ENCODE measurements at regions not wholly inside any gene's neighbourhood (a gene's known extent, or its start where the extent isn't known, plus 50 kb on each side); places are given as distances from the start of the nearest gene placed in this dataset.
"Not testable (repeated sequence)": the region's sequence is repeated elsewhere in the genome, so short reads cannot be mapped to it uniquely, and the experiment has no call there.

DNA sequence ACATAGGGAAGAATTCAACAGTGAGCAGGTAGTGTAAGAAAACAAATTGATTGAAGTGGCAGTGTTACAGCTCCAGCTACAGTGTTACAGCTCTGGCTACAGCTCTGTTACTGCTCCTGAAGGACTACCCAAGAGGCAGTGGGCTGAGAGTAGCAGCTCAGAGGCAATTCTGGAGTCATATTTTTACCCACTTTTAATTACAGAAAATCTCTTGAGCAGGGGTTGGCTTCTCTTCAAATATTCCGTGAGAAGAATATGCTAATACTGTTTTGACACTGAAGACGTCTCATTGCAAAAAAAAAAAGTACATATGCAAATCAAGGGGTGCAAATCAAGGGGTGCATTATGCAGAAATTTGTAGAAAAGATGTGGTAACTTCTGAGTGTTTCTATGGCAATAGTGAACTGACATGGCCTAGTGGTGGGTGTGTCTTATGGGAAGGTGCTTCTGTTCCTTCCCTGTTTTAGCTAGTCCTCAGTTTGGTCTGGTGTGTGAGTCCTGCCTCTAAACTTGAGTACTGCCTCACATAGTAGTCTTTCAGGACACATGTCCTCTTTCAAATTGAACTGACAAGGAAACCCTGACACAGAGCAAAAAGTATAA is 630.8 kb upstream of the AMELY start:
- TF ChIP-seq EZH2 (IDR thresholded peaks at IDR 0.05; ENCODE audit: borderline replicate concordance, low read length) = no peak
- TF ChIP-seq, protein P1, sequence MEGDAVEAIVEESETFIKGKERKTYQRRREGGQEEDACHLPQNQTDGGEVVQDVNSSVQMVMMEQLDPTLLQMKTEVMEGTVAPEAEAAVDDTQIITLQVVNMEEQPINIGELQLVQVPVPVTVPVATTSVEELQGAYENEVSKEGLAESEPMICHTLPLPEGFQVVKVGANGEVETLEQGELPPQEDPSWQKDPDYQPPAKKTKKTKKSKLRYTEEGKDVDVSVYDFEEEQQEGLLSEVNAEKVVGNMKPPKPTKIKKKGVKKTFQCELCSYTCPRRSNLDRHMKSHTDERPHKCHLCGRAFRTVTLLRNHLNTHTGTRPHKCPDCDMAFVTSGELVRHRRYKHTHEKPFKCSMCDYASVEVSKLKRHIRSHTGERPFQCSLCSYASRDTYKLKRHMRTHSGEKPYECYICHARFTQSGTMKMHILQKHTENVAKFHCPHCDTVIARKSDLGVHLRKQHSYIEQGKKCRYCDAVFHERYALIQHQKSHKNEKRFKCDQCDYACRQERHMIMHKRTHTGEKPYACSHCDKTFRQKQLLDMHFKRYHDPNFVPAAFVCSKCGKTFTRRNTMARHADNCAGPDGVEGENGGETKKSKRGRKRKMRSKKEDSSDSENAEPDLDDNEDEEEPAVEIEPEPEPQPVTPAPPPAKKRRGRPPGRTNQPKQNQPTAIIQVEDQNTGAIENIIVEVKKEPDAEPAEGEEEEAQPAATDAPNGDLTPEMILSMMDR (IDR thresholded peaks at IDR 0.05; ENCODE audit: low read length) = no peak
- no peaks in the 10 kb centered on the region for H3K79me2 ChIP-seq (ENCODE audit: insufficient read depth, low read length)
- no peak overlapping the region for H3K4me3 ChIP-seq (ENCODE audit: low read depth, low read length, poor library complexity, severe bottlenecking)
- H3F3A ChIP-seq (ENCODE audit: insufficient read depth, low read length) = no peaks in the 10 kb centered on the region
- H2AFZ ChIP-seq (ENCODE audit: low read length) = no peak overlapping the region
- no peak overlapping the region for H3K27ac ChIP-seq (ENCODE audit: low read depth, low read length, poor library complexity, severe bottlenecking)
- H3K36me3 ChIP-seq (ENCODE audit: insufficient read depth, low read length) = no peaks in the 10 kb centered on the region
- H3K9me2 ChIP-seq (ENCODE audit: low read depth, low read length) = no peaks in the 10 kb centered on the region
- H3K4me2 ChIP-seq (ENCODE audit: low read length) = no peak overlapping the region
- H3K27me3 ChIP-seq (ENCODE audit: insufficient read depth, low read length) = no peaks in the 10 kb centered on the region
- no peak overlapping the region for H3K9ac ChIP-seq (ENCODE audit: low read length)
- peaks cover 9% of the 10 kb centered on the region for H3K4me1 ChIP-seq (ENCODE audit: insufficient read depth, low read length, severe bottlenecking)
- no peaks in the 10 kb centered on the region for H3K9me3 ChIP-seq (ENCODE audit: low read length)
- H4K20me1 ChIP-seq (ENCODE audit: insufficient read depth, low read length) = no peaks in the 10 kb centered on the region

GRCh38 chrY:7529396-7529795 is 617.8 kb upstream of the AMELY start:
- TF ChIP-seq, protein P1 (IDR thresholded peaks at IDR 0.05; ENCODE audit: low read length) = no peak
- no peak for TF ChIP-seq EZH2 (IDR thresholded peaks at IDR 0.05; ENCODE audit: borderline replicate concordance, low read length)
- no peak overlapping the region for H2AFZ ChIP-seq (ENCODE audit: low read length)
- no peak overlapping the region for H3K9ac ChIP-seq (ENCODE audit: low read length)
- H3K4me1 ChIP-seq (ENCODE audit: insufficient read depth, low read length, severe bottlenecking) = no peaks in the 10 kb centered on the region
- H3F3A ChIP-seq (ENCODE audit: insufficient read depth, low read length) = no peaks in the 10 kb centered on the region
- no peaks in the 10 kb centered on the region for H3K27me3 ChIP-seq (ENCODE audit: insufficient read depth, low read length)
- no peaks in the 10 kb centered on the region for H3K9me3 ChIP-seq (ENCODE audit: low read length)
- H3K4me2 ChIP-seq (ENCODE audit: low read length) = no peak overlapping the region
- no peaks in the 10 kb centered on the region for H3K9me2 ChIP-seq (ENCODE audit: low read depth, low read length)
- H3K4me3 ChIP-seq (ENCODE audit: low read depth, low read length, poor library complexity, severe bottlenecking) = no peak overlapping the region
- no peak overlapping the region for H3K27ac ChIP-seq (ENCODE audit: low read depth, low read length, poor library complexity, severe bottlenecking)
- H3K36me3 ChIP-seq (ENCODE audit: insufficient read depth, low read length) = no peaks in the 10 kb centered on the region
- H4K20me1 ChIP-seq (ENCODE audit: insufficient read depth, low read length) = no peaks in the 10 kb centered on the region
- no peaks in the 10 kb centered on the region for H3K79me2 ChIP-seq (ENCODE audit: insufficient read depth, low read length)

GRCh38 chrY:7527568-7527967 is 616.0 kb upstream of the AMELY start:
- not testable (repeated sequence) for H3K4me2 ChIP-seq (ENCODE audit: low read length); H3K9me2 ChIP-seq (ENCODE audit: low read depth, low read length); H4K20me1 ChIP-seq (ENCODE audit: insufficient read depth, low read length); H3K79me2 ChIP-seq (ENCODE audit: insufficient read depth, low read length); H3F3A ChIP-seq (ENCODE audit: insufficient read depth, low read length); H3K4me1 ChIP-seq (ENCODE audit: insufficient read depth, low read length, severe bottlenecking); H3K9ac ChIP-seq (ENCODE audit: low read length); H3K9me3 ChIP-seq (ENCODE audit: low read length); H3K27ac ChIP-seq (ENCODE audit: low read depth, low read length, poor library complexity, severe bottlenecking); H3K36me3 ChIP-seq (ENCODE audit: insufficient read depth, low read length); H3K4me3 ChIP-seq (ENCODE audit: low read depth, low read length, poor library complexity, severe bottlenecking); H3K27me3 ChIP-seq (ENCODE audit: insufficient read depth, low read length); H2AFZ ChIP-seq (ENCODE audit: low read length)

DNA sequence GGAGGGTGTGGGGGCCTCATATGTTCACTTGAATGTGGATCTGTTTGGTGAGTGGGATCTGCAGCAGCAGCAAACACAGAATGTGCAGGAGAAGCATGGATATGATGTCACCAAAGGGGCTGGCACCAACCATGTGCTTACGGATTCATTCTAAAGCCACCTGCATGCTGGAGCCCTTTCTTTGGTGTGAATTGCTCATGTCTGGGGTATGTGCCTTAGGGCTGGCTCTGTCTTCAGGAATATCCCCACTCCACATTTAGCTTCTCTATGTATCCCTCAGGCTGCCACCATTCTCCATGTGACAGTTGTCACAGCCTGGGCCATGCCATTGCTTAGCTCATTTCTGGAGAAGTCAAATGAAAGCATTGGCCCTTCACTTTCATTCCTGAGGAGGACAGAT is 606.8 kb upstream of the AMELY start:
- H3K36me3 ChIP-seq (ENCODE audit: insufficient read depth, low read length) = no peaks in the 10 kb centered on the region
- no peak overlapping the region for H3K4me2 ChIP-seq (ENCODE audit: low read length)
- TF ChIP-seq EZH2 (IDR thresholded peaks at IDR 0.05; ENCODE audit: borderline replicate concordance, low read length) = no peak
- no peak overlapping the region for H3K4me3 ChIP-seq (ENCODE audit: low read depth, low read length, poor library complexity, severe bottlenecking)
- no peak overlapping the region for H2AFZ ChIP-seq (ENCODE audit: low read length)
- no peaks in the 10 kb centered on the region for H3K9me3 ChIP-seq (ENCODE audit: low read length)
- no peaks in the 10 kb centered on the region for H4K20me1 ChIP-seq (ENCODE audit: insufficient read depth, low read length)
- no peaks in the 10 kb centered on the region for H3K27me3 ChIP-seq (ENCODE audit: insufficient read depth, low read length)
- no peaks in the 10 kb centered on the region for H3K79me2 ChIP-seq (ENCODE audit: insufficient read depth, low read length)
- no peaks in the 10 kb centered on the region for H3K4me1 ChIP-seq (ENCODE audit: insufficient read depth, low read length, severe bottlenecking)
- H3K9ac ChIP-seq (ENCODE audit: low read length) = no peak overlapping the region
- no peaks in the 10 kb centered on the region for H3F3A ChIP-seq (ENCODE audit: insufficient read depth, low read length)
- no peaks in the 10 kb centered on the region for H3K9me2 ChIP-seq (ENCODE audit: low read depth, low read length)
- no peak overlapping the region for H3K27ac ChIP-seq (ENCODE audit: low read depth, low read length, poor library complexity, severe bottlenecking)
